Progenitor cell of endocrine pancreas (in vitro differentiated cells): ENCODE measurements at regions not wholly inside any gene's neighbourhood (a gene's known extent, or its start where the extent isn't known, plus 50 kb on each side); places are given as distances from the start of the nearest gene placed in this dataset.
"Not testable (repeated sequence)": the region's sequence is repeated elsewhere in the genome, so short reads cannot be mapped to it uniquely, and the experiment has no call there.

Experiments used
- DNase-seq: peaks from one replicate; pipeline ENCODE4 v3.0.0; 2021; ENCODE audit warnings: low spot score; ENCODE audit not compliant: unreplicated experiment
- H3K27ac Mint-ChIP-seq: 2 replicates; pipeline ENCODE4 v1.8.0; 2021; ENCODE audit warnings: mild to moderate bottlenecking, moderate library complexity, mixed read lengths
- H3K27me3 Mint-ChIP-seq: 2 replicates; pipeline ENCODE4 v1.8.0; 2021; ENCODE audit warnings: mixed read lengths
- H3K36me3 Mint-ChIP-seq: 2 replicates; pipeline ENCODE4 v1.8.0; 2022; ENCODE audit warnings: mixed read lengths; ENCODE audit not compliant: insufficient read depth
- H3K4me1 Mint-ChIP-seq: 2 replicates; pipeline ENCODE4 v1.8.0; 2021; ENCODE audit warnings: low read depth, mixed read lengths
- H3K4me3 Mint-ChIP-seq: 2 replicates; pipeline ENCODE4 v1.8.0; 2021; ENCODE audit warnings: low read depth, mild to moderate bottlenecking, moderate library complexity, mixed read lengths
- H3K9me3 Mint-ChIP-seq: 2 replicates; pipeline ENCODE4 v1.8.0; 2021; ENCODE audit warnings: low read depth, mixed read lengths
- TF ChIP-seq, protein P1 (sequence below): fragments of 200-600 bp; sonication (generic); IDR thresholded peaks from one replicate; pipeline ENCODE4 v1.5.0; 2021; ENCODE audit warnings: antibody characterized with exemption, mild to moderate bottlenecking; ENCODE audit not compliant: unreplicated experiment

DNA sequence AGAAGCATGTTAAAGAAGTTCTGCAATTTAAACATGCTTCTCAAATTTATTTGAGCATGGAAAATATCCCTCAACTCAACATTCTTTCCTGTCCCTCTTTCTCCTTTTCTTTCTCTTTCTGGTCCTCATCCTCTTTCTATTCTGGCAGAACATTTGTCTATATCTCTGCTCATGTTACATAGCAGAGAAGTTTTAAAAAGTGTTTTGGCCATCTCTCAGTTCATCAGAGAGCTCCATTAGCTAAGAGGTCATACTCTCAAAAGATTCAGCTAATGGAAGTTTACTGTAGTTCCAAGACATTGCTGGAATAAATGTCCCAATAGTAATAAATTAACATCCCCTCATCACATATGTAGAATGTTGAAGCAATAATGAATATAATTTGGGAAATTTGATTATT, 53.5 kb downstream of the XCL2 start:
- H3K36me3 Mint-ChIP-seq = peaks cover 3% of the 10 kb centered on the region
- H3K4me3 Mint-ChIP-seq = no peak overlapping the region
- TF ChIP-seq, protein P1, sequence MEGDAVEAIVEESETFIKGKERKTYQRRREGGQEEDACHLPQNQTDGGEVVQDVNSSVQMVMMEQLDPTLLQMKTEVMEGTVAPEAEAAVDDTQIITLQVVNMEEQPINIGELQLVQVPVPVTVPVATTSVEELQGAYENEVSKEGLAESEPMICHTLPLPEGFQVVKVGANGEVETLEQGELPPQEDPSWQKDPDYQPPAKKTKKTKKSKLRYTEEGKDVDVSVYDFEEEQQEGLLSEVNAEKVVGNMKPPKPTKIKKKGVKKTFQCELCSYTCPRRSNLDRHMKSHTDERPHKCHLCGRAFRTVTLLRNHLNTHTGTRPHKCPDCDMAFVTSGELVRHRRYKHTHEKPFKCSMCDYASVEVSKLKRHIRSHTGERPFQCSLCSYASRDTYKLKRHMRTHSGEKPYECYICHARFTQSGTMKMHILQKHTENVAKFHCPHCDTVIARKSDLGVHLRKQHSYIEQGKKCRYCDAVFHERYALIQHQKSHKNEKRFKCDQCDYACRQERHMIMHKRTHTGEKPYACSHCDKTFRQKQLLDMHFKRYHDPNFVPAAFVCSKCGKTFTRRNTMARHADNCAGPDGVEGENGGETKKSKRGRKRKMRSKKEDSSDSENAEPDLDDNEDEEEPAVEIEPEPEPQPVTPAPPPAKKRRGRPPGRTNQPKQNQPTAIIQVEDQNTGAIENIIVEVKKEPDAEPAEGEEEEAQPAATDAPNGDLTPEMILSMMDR = no peak
- no peaks in the 10 kb centered on the region for H3K27me3 Mint-ChIP-seq
- H3K9me3 Mint-ChIP-seq = peaks cover 13% of the 10 kb centered on the region
- peaks cover 11% of the 10 kb centered on the region for H3K4me1 Mint-ChIP-seq
- H3K27ac Mint-ChIP-seq = no peak overlapping the region
- DNase-seq = no peak

DNA sequence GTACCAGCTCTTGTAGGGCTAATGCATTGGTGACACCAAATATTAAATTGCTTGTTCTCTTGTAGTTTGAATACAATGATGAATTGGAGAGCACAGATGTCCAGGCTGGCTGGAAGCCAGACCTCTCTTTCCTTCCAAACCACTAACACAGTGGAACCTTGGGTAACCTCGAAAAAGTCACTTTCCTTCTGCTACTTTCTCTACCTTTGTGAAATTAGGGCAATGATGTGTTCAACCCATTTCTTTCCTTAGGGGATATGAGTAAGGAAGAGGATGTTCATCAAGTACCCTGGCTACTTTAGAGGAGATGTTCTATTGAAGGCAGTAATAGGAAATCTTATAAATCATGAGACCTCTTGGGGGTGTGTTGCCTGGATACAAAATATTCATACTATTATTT, 55.7 kb downstream of the XCL2 start:
- H3K27me3 Mint-ChIP-seq = no peaks in the 10 kb centered on the region
- no peak overlapping the region for H3K4me3 Mint-ChIP-seq
- TF ChIP-seq, protein P1 = no peak
- no peak for DNase-seq
- peaks cover 9% of the 10 kb centered on the region for H3K9me3 Mint-ChIP-seq
- peaks cover 1% of the 10 kb centered on the region for H3K36me3 Mint-ChIP-seq
- H3K4me1 Mint-ChIP-seq = peaks cover 10% of the 10 kb centered on the region
- H3K27ac Mint-ChIP-seq = no peak overlapping the region

DNA sequence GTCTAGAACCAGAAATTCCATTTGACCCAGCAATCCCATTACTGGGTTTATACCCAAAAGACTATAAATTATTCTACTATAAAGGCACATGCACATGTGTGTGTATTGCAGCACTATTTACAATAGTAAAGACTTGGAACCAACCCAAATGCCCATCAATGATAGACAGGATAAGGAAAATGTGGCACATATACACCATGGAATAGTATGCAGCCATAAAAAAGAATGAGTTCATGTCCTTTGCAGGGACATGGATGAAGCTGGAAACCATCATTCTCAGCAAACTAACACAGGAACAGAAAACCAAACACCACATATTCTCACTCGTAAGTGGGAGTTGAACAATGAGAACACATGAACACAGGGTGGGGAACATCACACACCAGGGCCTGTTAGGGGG, 57.0 kb downstream of the XCL2 start:
- Mint-ChIP-seq H3K9me3 (peaks cover 13% of the 10 kb centered on the region), H3K4me1 (peaks cover 12% of the 10 kb centered on the region)
- not testable (repeated sequence) for H3K4me3 Mint-ChIP-seq, DNase-seq, H3K36me3 Mint-ChIP-seq, H3K27ac Mint-ChIP-seq, H3K27me3 Mint-ChIP-seq

DNA sequence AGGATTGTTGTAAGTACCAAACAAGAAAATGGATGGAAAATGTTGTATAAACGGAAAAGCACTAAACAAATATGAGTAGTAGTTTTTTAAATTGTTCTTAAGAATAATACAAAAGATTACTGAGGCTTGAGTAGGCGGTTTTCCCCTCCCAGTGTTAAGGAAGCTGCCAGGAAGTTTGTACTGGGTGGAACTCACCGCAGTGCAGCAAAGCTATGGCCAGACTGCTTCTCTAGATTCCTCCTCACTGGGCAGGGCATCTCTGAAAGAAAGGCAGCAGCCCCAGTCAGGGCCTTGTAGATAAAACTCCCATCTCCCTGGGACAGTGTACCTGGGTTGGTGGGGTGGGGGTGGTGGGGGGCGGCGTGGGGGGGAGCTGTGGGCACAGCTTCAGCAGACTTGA, 58.7 kb downstream of the XCL2 start:
- Mint-ChIP-seq H3K27me3 (no peaks in the 10 kb centered on the region), H3K4me3 (no peak overlapping the region), H3K36me3 (no peaks in the 10 kb centered on the region), H3K27ac (no peak overlapping the region), H3K9me3 (peaks cover 8% of the 10 kb centered on the region), H3K4me1 (peaks cover 11% of the 10 kb centered on the region)
- DNase-seq = no peak
- TF ChIP-seq, protein P1 = no peak

DNA sequence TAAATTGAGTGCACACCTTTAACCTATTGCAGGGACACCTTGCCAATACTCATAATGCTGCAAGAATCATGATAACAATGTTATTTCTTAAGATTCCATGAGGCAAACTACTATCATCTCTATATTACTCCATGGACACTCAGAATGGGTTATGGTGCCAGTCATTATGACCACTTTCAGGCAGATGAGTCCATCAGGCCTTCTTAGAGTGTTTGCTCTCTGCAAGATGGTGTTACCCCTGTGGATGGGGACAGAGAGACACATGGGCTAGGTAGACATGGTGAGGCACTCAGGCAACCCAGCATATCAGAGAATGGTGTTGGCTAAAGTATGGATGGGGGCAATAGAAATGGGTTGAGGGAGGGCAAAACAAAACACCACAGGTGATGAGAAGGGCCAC, 59.7 kb downstream of the XCL2 start:
- DNase-seq = no peak
- TF ChIP-seq, protein P1 = no peak
- Mint-ChIP-seq H3K27ac (no peak overlapping the region), H3K4me1 (peaks cover 11% of the 10 kb centered on the region), H3K9me3 (peaks cover 8% of the 10 kb centered on the region), H3K36me3 (no peaks in the 10 kb centered on the region), H3K4me3 (no peak overlapping the region), H3K27me3 (no peaks in the 10 kb centered on the region)

DNA sequence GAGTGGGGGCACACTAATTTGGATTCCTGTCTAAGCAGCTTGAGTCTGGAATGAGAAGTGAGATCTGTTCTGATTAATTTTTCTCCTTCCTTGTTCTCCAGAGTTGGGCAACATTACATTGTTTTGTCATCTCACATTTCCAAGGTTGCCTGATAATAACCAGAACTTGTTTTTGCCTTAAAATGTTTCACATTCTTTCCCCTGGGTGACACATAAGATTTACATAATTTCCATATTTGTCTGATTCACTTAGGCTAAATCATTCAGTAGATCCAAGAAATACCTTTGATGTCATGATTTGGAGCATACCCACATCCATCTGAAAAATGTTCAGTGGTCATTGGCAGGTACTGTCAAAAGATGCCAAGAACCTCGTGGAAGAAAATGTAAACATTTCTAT, 60.3 kb downstream of the XCL2 start:
- TF ChIP-seq, protein P1 = no peak
- no peak for DNase-seq
- no peaks in the 10 kb centered on the region for H3K27me3 Mint-ChIP-seq
- H3K36me3 Mint-ChIP-seq = no peaks in the 10 kb centered on the region
- no peak overlapping the region for H3K4me3 Mint-ChIP-seq
- H3K9me3 Mint-ChIP-seq = peaks cover 8% of the 10 kb centered on the region
- peaks cover 11% of the 10 kb centered on the region for H3K4me1 Mint-ChIP-seq
- H3K27ac Mint-ChIP-seq = peak overlapping the region; percentile 1
